CD14-positive monocyte (primary cell): ENCODE measurements at regions not wholly inside any gene's neighbourhood (a gene's known extent, or its start where the extent isn't known, plus 50 kb on each side); places are given as distances from the start of the nearest gene placed in this dataset.

ENCODE experiments used
- DNase-seq, 3 donors: peaks; one replicate each; pipeline ENCODE4 v3.0.0-alpha.2; 2011 to 2022
- H2AFZ ChIP-seq: 2 replicates; pipeline ENCODE4 v1.6.0; 2012; ENCODE audit warnings: mild to moderate bottlenecking, low read depth, low read length, inconsistent platforms; ENCODE audit not compliant: insufficient read depth, poor library complexity, severe bottlenecking
- H3K27ac ChIP-seq, 2 donors: 1 replicate in 1 of 2; 2 replicates in 1 of 2; pipeline ENCODE4 v1.5.1; 2012 to 2013; ENCODE audit warnings: low read length in 2 of 2, control low read depth in 1 of 2, inconsistent platforms in 1 of 2, low read depth in 1 of 2, mild to moderate bottlenecking in 1 of 2
- H3K27me3 ChIP-seq, 2 donors: one replicate each; pipeline versions ENCODE4 v1.6.0 to v1.6.1; 2011 to 2013; ENCODE audit warnings: low read length in 2 of 2; ENCODE audit not compliant: control insufficient read depth in 2 of 2, insufficient read depth in 2 of 2
- H3K36me3 ChIP-seq, 2 donors: replicated peaks in 1 of 2; 1 replicate in 1 of 2; 2 replicates in 1 of 2; pipeline versions ENCODE4 v1.5.1 to v1.6.1; 2012 to 2013; ENCODE audit warnings: low read length in 2 of 2, control low read depth in 1 of 2, inconsistent platforms in 1 of 2, mild to moderate bottlenecking in 1 of 2; ENCODE audit not compliant: insufficient read depth in 2 of 2, control insufficient read depth in 1 of 2
- H3K4me1 ChIP-seq, 2 donors: 1 replicate in 1 of 2; 2 replicates in 1 of 2; pipeline versions ENCODE4 v1.5.1 to v1.6.1; 2012 to 2013; ENCODE audit warnings: low read length in 2 of 2, control low read depth in 1 of 2, inconsistent platforms in 1 of 2, mild to moderate bottlenecking in 1 of 2, moderate library complexity in 1 of 2; ENCODE audit not compliant: insufficient read depth in 2 of 2, control insufficient read depth in 1 of 2
- H3K4me2 ChIP-seq: replicated peaks from 2 replicates; pipeline ENCODE3; 2012; ENCODE audit warnings: low read length, moderate library complexity, mild to moderate bottlenecking; ENCODE audit not compliant: poor library complexity, severe bottlenecking; ENCODE audit errors: extremely low read depth
- H3K4me3 ChIP-seq, 3 experiments: fragments of 200-600 bp in 1 of 3; sonication (generic) in 1 of 3; replicated peaks in 1 of 3; 1 replicate in 2 of 3; 2 replicates in 1 of 3; pipeline ENCODE4 v1.5.1; 2011 to 2013; ENCODE audit warnings: low read length in 3 of 3, mild to moderate bottlenecking in 3 of 3, control low read depth in 2 of 3, low read depth in 2 of 3, inconsistent platforms in 1 of 3, moderate library complexity in 1 of 3
- H3K79me2 ChIP-seq: 2 replicates; pipeline ENCODE4 v1.6.0; 2012; ENCODE audit warnings: mild to moderate bottlenecking, control low read depth, inconsistent platforms, low read length, moderate library complexity; ENCODE audit not compliant: insufficient read depth
- H3K9ac ChIP-seq: 2 replicates; pipeline ENCODE4 v1.6.0; 2017; ENCODE audit warnings: low read length, mild to moderate bottlenecking; ENCODE audit not compliant: insufficient read depth, poor library complexity, severe bottlenecking
- H3K9me3 ChIP-seq, 2 donors: replicated peaks in 1 of 2; 1 replicate in 1 of 2; 2 replicates in 1 of 2; pipeline versions ENCODE4 v1.5.1 to v1.6.1; 2012 to 2013; ENCODE audit warnings: low read length in 2 of 2, control low read depth in 1 of 2; ENCODE audit not compliant: control insufficient read depth in 1 of 2, insufficient read depth in 1 of 2
- H4K20me1 ChIP-seq: 2 replicates; pipeline ENCODE4 v1.6.0; 2012; ENCODE audit warnings: mild to moderate bottlenecking, low read length, control low read depth, moderate library complexity; ENCODE audit not compliant: insufficient read depth
- H3K27ac Mint-ChIP-seq, 7 donors: one replicate each; pipeline ENCODE4 v1.8.0; 2020; ENCODE audit warnings: mild to moderate bottlenecking in 7 of 7, mixed read lengths in 7 of 7, moderate library complexity in 6 of 7, inconsistent platforms in 2 of 7
- H3K27me3 Mint-ChIP-seq, 3 donors: one replicate each; pipeline ENCODE4 v1.8.0; 2021 to 2022; ENCODE audit warnings: low read depth in 3 of 3, mild to moderate bottlenecking in 3 of 3, mixed read lengths in 3 of 3, moderate library complexity in 3 of 3, inconsistent platforms in 1 of 3
- H3K36me3 Mint-ChIP-seq, 2 donors: one replicate each; pipeline ENCODE4 v1.8.0; 2020; ENCODE audit warnings: mixed read lengths in 2 of 2, inconsistent platforms in 1 of 2, mild to moderate bottlenecking in 1 of 2
- H3K4me1 Mint-ChIP-seq: one replicate; pipeline ENCODE4 v1.8.0; 2020; ENCODE audit warnings: mild to moderate bottlenecking, mixed read lengths
- H3K4me3 Mint-ChIP-seq, 2 donors: one replicate each; pipeline ENCODE4 v1.8.0; 2020; ENCODE audit warnings: mild to moderate bottlenecking in 2 of 2, mixed read lengths in 2 of 2, moderate library complexity in 1 of 2
- H3K9me3 Mint-ChIP-seq, 7 donors: one replicate each; pipeline ENCODE4 v1.8.0; 2020 to 2022; ENCODE audit warnings: mixed read lengths in 7 of 7, mild to moderate bottlenecking in 6 of 7, moderate library complexity in 6 of 7, inconsistent platforms in 2 of 7
- CTCF ChIP-seq: fragments of 200-600 bp; IDR thresholded peaks from one replicate; pipeline ENCODE4 v1.8.0; 2022; ENCODE audit warnings: antibody characterized with exemption, mild to moderate bottlenecking
- WGBS: methylation state at CpG from one replicate; pipeline ENCODE4 v1.1.5; 2013; ENCODE audit warnings: missing lambda C conversion rate; ENCODE audit not compliant: insufficient coverage; 5-methylcytosine and 5-hydroxymethylcytosine counted together
- intact Hi-C, 2 donors: fragments of 100-400 bp; cut with micrococcal nuclease; formaldehyde crosslinking; loops; one replicate each; pipeline versions ENCODE4 v1.15.0 to v1.15.1; 2023

GRCh38 chr12:28994179-28994715, 154.8 kb upstream of the FAR2 start:
- H2AFZ ChIP-seq = no peak overlapping the region
- peaks cover 0 to 3% (median 0%) of the 10 kb centered on the region in 7 donors for H3K9me3 Mint-ChIP-seq
- no peaks in the 10 kb centered on the region for H4K20me1 ChIP-seq
- peaks cover 0 to 7% (median 2%) of the 10 kb centered on the region in 3 donors for H3K27me3 Mint-ChIP-seq
- H3K4me1 Mint-ChIP-seq = no peaks in the 10 kb centered on the region
- no peaks in the 10 kb centered on the region for H3K27me3 ChIP-seq
- no peak for TF ChIP-seq CTCF
- no peaks in the 10 kb centered on the region for H3K9me3 ChIP-seq
- no peaks in the 10 kb centered on the region for H3K36me3 Mint-ChIP-seq
- no peaks in the 10 kb centered on the region for H3K36me3 ChIP-seq
- DNase-seq = no peak
- intact Hi-C loops = no loop called here
- H3K4me1 ChIP-seq = no peaks in the 10 kb centered on the region
- no peak overlapping the region for H3K9ac ChIP-seq
- 80% methylated on average over 1 of the region's 3 CpGs for WGBS
- H3K79me2 ChIP-seq = no peaks in the 10 kb centered on the region
- no peak overlapping the region for H3K4me3 Mint-ChIP-seq
- no peak overlapping the region for H3K4me2 ChIP-seq
- no peak overlapping the region for H3K27ac ChIP-seq
- no peak overlapping the region for H3K27ac Mint-ChIP-seq
- no peak overlapping the region for H3K4me3 ChIP-seq

- Histone ChIP-seq H3K9ac (no peak overlapping the region), H4K20me1 (no peaks in the 10 kb centered on the region), H3K79me2 (no peaks in the 10 kb centered on the region), H3K4me3 (no peak overlapping the region), H3K27me3 (no peaks in the 10 kb centered on the region), H3K4me1 (no peaks in the 10 kb centered on the region), H3K9me3 (no peaks in the 10 kb centered on the region), H2AFZ (no peak overlapping the region), H3K27ac (no peak overlapping the region), H3K4me2 (no peak overlapping the region), H3K36me3 (no peaks in the 10 kb centered on the region)
- H3K4me1 Mint-ChIP-seq = no peaks in the 10 kb centered on the region
- H3K27ac Mint-ChIP-seq = no peak overlapping the region
- peaks cover 0 to 5% (median 2%) of the 10 kb centered on the region in 3 donors for H3K27me3 Mint-ChIP-seq
- no peak for DNase-seq
- H3K9me3 Mint-ChIP-seq = peaks cover 0 to 3% (median 0%) of the 10 kb centered on the region in 7 donors
- intact Hi-C loops = no loop called here
- H3K36me3 Mint-ChIP-seq = no peaks in the 10 kb centered on the region
- no peak overlapping the region for H3K4me3 Mint-ChIP-seq
- no peak for TF ChIP-seq CTCF
- WGBS = 100% methylated on average over 4 of the region's 5 CpGs
Observed at GRCh38 chr12:28996688-28997087, 152.4 kb upstream of the FAR2 start.
